ENCODE measurements at regions not wholly inside any gene's neighbourhood (a gene's known extent, or its start where the extent isn't known, plus 50 kb on each side); places are given as distances from the start of the nearest gene placed in this dataset.

- TF ChIP-seq POLR2A (IDR thresholded peaks at IDR 0.05; ENCODE audit: low read depth, low read length) (no peak), TAF1 (IDR thresholded peaks at IDR 0.05; ENCODE audit: low read depth, low read length) (no peak), POLR2AphosphoS5 (IDR thresholded peaks at IDR 0.05; ENCODE audit: low read depth, low read length) (no peak)
Measured at GRCh38 chr13:44273216-44273615, 100.4 kb upstream of the SERP2 start.
